ENCODE measurements at regions not wholly inside any gene's neighbourhood (a gene's known extent, or its start where the extent isn't known, plus 50 kb on each side); places are given as distances from the start of the nearest gene placed in this dataset.

DNA sequence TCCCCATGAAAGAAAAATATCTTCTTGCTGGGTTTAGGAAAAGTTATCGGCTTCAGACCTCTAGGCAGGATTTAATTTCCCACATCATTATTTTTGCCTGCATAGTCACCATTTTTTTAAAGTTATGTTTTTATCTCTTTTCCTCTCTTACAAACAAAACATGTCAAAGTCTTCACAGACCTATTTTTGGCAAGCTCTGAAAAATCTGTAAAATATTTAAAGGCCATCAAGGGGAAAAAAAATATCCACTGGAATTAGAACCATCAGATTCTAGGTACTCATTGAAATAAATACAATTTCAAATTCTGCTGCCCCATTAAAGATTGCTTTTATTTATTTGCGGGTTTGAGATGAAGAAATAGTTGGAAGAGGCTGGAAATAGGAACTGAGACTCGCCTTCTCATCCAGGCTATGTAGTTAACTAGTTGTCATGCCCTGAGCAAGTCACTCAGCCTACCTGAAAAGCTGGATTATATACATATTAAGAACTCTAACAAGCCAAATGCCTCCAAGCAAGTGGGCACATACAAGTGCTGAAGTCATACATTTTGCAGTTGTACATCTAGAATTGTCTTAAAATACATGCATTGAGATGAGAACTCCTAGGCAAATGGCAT is 101.7 kb upstream of the SASH1 start:
- Histone ChIP-seq H2AFZ (ENCODE audit: low read depth, low read length) (no peak overlapping the region), H3K79me2 (ENCODE audit: insufficient read depth, low read length) (no peaks in the 10 kb centered on the region), H3K9ac (ENCODE audit: low read length) (peak overlapping the region; percentile 56), H3K36me3 (ENCODE audit: insufficient read depth, low read length) (no peaks in the 10 kb centered on the region), H4K20me1 (ENCODE audit: insufficient read depth, low read length) (no peaks in the 10 kb centered on the region), H3K4me2 (ENCODE audit: low read length) (peak overlapping the region; percentile 27), H3K4me1 (ENCODE audit: insufficient read depth, low read length) (peaks cover 16% of the 10 kb centered on the region), H3K4me3 (ENCODE audit: insufficient read depth, low read depth, low read length) (no peak overlapping the region), H3K27me3 (ENCODE audit: insufficient read depth, low read length) (no peaks in the 10 kb centered on the region), H3K27ac (ENCODE audit: low read depth, low read length) (peak overlapping the region; percentile 82), H3K9me3 (ENCODE audit: insufficient read depth, low read depth, low read length) (no peaks in the 10 kb centered on the region)
- H3K9me3 Mint-ChIP-seq (ENCODE audit: unreplicated experiment), result no peaks in the 10 kb centered on the region
- peak; percentile 20 for FAIRE-seq
- H3K27me3 Mint-ChIP-seq (ENCODE audit: low read depth, unreplicated experiment), result peaks cover 4% of the 10 kb centered on the region
- H3K36me3 Mint-ChIP-seq (ENCODE audit: low read depth, unreplicated experiment), result no peaks in the 10 kb centered on the region
- DNase-seq (ENCODE audit: low read depth), result peak; percentile 42
- H3K4me1 Mint-ChIP-seq (ENCODE audit: low read depth, unreplicated experiment), result peaks cover 22% of the 10 kb centered on the region
- H3K27ac Mint-ChIP-seq (ENCODE audit: unreplicated experiment), result no peak overlapping the region
- no peak for TF ChIP-seq CTCF (IDR thresholded peaks at IDR 0.05; ENCODE audit: insufficient read depth, low read depth, low read length)
- no peak for TF ChIP-seq EZH2 (IDR thresholded peaks at IDR 0.05; ENCODE audit: insufficient read depth, low read length)
- H3K4me3 Mint-ChIP-seq (ENCODE audit: unreplicated experiment), result no peak overlapping the region

- H3K4me2 ChIP-seq (ENCODE audit: low read length), result no peak overlapping the region
- no peaks in the 10 kb centered on the region for H3K79me2 ChIP-seq (ENCODE audit: insufficient read depth, low read length)
- no peak for TF ChIP-seq CTCF (IDR thresholded peaks at IDR 0.05; ENCODE audit: insufficient read depth, low read depth, low read length)
- no peak for TF ChIP-seq EZH2 (IDR thresholded peaks at IDR 0.05; ENCODE audit: insufficient read depth, low read length)
- Mint-ChIP-seq H3K9me3 (ENCODE audit: unreplicated experiment) (no peaks in the 10 kb centered on the region), H3K36me3 (ENCODE audit: low read depth, unreplicated experiment) (no peaks in the 10 kb centered on the region), H3K4me1 (ENCODE audit: low read depth, unreplicated experiment) (peaks cover 22% of the 10 kb centered on the region), H3K4me3 (ENCODE audit: unreplicated experiment) (no peak overlapping the region), H3K27me3 (ENCODE audit: low read depth, unreplicated experiment) (peaks cover 4% of the 10 kb centered on the region), H3K27ac (ENCODE audit: unreplicated experiment) (no peak overlapping the region)
- H3K27me3 ChIP-seq (ENCODE audit: insufficient read depth, low read length), result no peaks in the 10 kb centered on the region
- no peak overlapping the region for H3K27ac ChIP-seq (ENCODE audit: low read depth, low read length)
- H3K4me3 ChIP-seq (ENCODE audit: insufficient read depth, low read depth, low read length), result no peak overlapping the region
- no peaks in the 10 kb centered on the region for H4K20me1 ChIP-seq (ENCODE audit: insufficient read depth, low read length)
- H2AFZ ChIP-seq (ENCODE audit: low read depth, low read length), result no peak overlapping the region
- no peak overlapping the region for H3K9ac ChIP-seq (ENCODE audit: low read length)
- peaks cover 16% of the 10 kb centered on the region for H3K4me1 ChIP-seq (ENCODE audit: insufficient read depth, low read length)
- DNase-seq (ENCODE audit: low read depth) (no peak), FAIRE-seq (no peak)
- no peaks in the 10 kb centered on the region for H3K9me3 ChIP-seq (ENCODE audit: insufficient read depth, low read depth, low read length)
- no peaks in the 10 kb centered on the region for H3K36me3 ChIP-seq (ENCODE audit: insufficient read depth, low read length)
Measured at GRCh38 chr6:148242180-148242579, 100.5 kb upstream of the SASH1 start.

- peak overlapping the region; percentile 14 for H2AFZ ChIP-seq (ENCODE audit: low read depth, low read length)
- H3K27ac ChIP-seq (ENCODE audit: low read depth, low read length), result no peak overlapping the region
- FAIRE-seq (no peak), DNase-seq (ENCODE audit: low read depth) (no peak)
- H3K27me3 ChIP-seq (ENCODE audit: insufficient read depth, low read length), result no peaks in the 10 kb centered on the region
- peaks cover 4% of the 10 kb centered on the region for H3K27me3 Mint-ChIP-seq (ENCODE audit: low read depth, unreplicated experiment)
- H3K9me3 ChIP-seq (ENCODE audit: insufficient read depth, low read depth, low read length), result no peaks in the 10 kb centered on the region
- no peak overlapping the region for H3K4me2 ChIP-seq (ENCODE audit: low read length)
- H3K9me3 Mint-ChIP-seq (ENCODE audit: unreplicated experiment), result no peaks in the 10 kb centered on the region
- no peak overlapping the region for H3K4me3 Mint-ChIP-seq (ENCODE audit: unreplicated experiment)
- no peak overlapping the region for H3K4me3 ChIP-seq (ENCODE audit: insufficient read depth, low read depth, low read length)
- TF ChIP-seq EZH2 (IDR thresholded peaks at IDR 0.05; ENCODE audit: insufficient read depth, low read length) (no peak), CTCF (IDR thresholded peaks at IDR 0.05; ENCODE audit: insufficient read depth, low read depth, low read length) (no peak)
- H3K27ac Mint-ChIP-seq (ENCODE audit: unreplicated experiment), result peak overlapping the region; percentile 29
- H4K20me1 ChIP-seq (ENCODE audit: insufficient read depth, low read length), result no peaks in the 10 kb centered on the region
- H3K36me3 ChIP-seq (ENCODE audit: insufficient read depth, low read length), result no peaks in the 10 kb centered on the region
- peaks cover 16% of the 10 kb centered on the region for H3K4me1 ChIP-seq (ENCODE audit: insufficient read depth, low read length)
- H3K9ac ChIP-seq (ENCODE audit: low read length), result no peak overlapping the region
- no peaks in the 10 kb centered on the region for H3K79me2 ChIP-seq (ENCODE audit: insufficient read depth, low read length)
- H3K4me1 Mint-ChIP-seq (ENCODE audit: low read depth, unreplicated experiment), result peaks cover 22% of the 10 kb centered on the region
- H3K36me3 Mint-ChIP-seq (ENCODE audit: low read depth, unreplicated experiment), result no peaks in the 10 kb centered on the region
Measured at GRCh38 chr6:148244217-148244935, 98.3 kb upstream of the SASH1 start.

Data from astrocyte (in vitro differentiated cells and primary cell).